HG03521 (cell line): ENCODE measurements at regions not wholly inside any gene's neighbourhood (a gene's known extent, or its start where the extent isn't known, plus 50 kb on each side); places are given as distances from the start of the nearest gene placed in this dataset.
"Not testable (repeated sequence)": the region's sequence is repeated elsewhere in the genome, so short reads cannot be mapped to it uniquely, and the experiment has no call there.

Experiments used
- ATAC-seq: cut with Tn5 transposase; IDR thresholded peaks from one replicate; pipeline ENCODE4 v1.9.1; 2021; ENCODE audit warnings: mild to moderate bottlenecking, moderate library complexity; ENCODE audit not compliant: unreplicated experiment

DNA sequence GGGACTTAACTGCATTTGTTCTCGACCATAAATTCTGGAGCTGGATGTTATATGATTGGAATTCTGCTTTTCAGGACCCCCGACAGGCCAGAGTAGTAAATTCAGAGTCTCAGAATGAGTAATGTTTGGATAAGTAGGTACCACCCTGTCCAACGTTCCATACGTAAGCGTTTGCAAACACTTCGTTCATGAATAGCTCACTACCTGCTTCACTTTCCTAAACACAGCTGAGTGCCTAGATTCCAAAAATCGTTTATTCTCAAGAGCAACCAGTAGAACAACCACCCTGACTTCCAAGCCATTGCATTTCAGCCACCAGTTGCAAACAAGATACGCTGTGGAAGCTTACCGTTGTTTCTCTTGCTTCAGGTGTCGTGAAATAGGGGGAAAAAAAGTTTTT is 101.3 kb upstream of the DMRT1 start:
- no peak for ATAC-seq

- no peak for ATAC-seq
These were observed 99.4 kb upstream of the DMRT1 start for GRCh38 chr9:742104-742503.

DNA sequence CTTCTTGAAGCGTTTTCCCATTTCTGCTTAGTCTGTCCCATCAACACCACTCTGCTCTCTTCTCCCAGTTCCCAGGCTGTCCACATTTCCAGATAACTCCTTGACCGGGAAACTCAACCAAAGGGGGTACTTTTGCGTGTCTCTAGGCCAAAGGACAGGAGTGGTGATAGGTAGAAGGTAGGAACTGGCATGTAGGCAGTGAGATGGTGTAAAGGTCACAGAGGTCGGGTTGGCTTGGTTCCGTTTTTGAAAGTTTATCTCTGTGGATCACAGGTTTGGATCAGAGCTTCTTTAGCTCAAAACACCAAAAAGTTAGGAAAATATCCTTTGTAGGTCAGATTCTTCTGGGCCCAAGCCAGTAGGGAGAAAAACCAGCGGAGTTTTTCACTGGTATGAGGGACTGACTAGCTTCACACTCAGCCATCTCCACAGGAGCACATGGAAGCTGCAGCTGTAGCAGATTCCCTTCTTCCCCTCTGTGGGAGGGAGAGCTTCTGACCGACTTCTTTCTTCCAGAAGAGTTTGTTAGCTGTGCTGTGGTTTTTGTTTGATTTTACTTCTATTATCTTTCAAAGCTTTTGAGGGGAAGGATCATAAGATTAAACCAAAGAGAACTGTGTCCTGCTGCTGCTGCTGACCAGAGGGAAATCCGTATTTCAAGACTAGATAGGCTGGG is 98.4 kb upstream of the DMRT1 start:
- ATAC-seq, result no peak

DNA sequence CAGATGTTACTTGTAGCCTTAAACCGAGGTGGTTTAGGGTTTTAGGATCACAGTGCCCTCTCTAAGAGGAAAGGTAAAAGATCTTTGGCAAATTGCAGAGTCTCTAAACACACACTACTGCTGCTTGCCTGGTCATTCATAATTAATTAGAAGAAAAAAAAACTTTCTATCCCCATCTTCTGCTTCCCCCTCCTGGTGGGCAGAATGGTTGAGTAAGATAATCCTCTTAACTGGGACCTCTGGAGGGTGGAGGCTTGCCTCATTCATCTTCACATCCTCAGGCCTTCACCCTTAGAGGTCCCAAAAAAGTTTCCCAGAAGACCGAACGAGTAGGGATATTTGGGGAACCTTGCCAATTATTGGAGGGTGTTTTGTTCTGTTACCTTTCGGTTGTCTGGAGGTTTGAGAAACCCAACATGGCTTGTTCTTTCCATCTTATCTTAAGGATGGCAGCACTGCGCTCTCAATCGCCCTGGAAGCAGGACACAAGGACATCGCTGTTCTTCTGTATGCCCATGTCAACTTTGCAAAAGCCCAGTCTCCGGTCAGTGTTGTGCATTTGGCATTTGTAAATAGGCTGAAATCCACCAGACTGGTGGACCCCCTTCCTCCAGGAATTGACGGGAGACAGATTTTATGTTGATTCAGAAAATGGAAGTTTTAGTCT is 97.3 kb upstream of the DMRT1 start:
- ATAC-seq, result no peak

GRCh38 chr9:744790-745484 is 96.6 kb upstream of the DMRT1 start:
- ATAC-seq, result no peak

- no peak for ATAC-seq
These were observed 95.6 kb upstream of the DMRT1 start for GRCh38 chr9:745761-746380.

DNA sequence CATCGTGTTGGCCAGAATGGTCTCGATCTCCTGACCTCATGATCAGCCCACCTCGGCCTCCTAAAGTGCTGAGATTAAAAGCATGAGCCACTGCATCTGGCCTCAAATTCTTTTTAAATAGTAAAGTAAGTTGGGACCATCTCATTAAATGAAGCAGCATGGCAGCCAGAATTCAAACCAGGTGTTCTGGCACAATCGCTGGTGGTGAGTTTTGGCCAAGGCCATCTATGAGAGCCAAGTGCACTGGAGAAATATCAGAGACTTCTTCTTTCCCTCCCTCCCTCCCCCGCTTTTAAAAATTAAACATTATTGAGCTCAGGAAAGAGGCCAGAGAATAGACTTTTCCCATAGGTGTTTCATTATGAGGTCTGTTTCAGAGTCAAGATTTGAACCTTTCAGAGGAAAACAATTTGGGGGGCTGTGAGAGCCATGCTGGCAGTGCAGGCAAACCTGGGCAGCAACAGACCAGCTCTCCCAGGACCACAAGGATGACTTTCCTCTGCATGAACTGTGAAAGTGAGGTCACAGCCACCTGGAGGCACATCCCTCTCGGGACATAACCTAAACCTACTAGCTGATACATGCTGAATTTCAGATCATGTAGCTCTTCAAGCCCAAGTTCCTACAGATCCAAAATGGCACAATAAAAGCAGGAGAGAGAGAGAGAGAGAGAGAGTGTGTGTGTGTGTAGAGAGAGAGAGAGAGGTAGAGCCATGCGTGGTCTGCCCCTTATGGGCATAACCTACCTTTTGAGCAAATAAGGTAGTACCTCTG is 94.6 kb upstream of the DMRT1 start:
- no peak for ATAC-seq

DNA sequence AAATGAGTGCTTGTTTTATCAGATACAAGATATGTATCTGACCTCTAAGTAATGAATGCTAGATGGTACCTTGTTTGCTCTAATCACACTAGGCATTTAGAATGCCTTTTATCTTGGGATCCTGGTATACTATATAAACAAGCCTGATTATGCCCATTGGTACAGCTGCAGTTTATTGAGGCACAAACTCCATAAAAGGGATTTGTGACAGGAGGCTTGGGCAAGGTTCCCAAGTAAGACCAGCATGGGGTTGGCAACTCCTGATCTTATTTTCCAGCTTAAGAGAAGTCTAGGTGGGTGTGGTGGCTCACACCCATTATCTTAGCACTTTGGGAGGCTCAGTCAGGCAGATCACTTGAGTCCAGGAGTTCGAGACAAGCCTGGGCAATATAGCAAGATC is 93.9 kb upstream of the DMRT1 start:
- ATAC-seq, result no peak

DNA sequence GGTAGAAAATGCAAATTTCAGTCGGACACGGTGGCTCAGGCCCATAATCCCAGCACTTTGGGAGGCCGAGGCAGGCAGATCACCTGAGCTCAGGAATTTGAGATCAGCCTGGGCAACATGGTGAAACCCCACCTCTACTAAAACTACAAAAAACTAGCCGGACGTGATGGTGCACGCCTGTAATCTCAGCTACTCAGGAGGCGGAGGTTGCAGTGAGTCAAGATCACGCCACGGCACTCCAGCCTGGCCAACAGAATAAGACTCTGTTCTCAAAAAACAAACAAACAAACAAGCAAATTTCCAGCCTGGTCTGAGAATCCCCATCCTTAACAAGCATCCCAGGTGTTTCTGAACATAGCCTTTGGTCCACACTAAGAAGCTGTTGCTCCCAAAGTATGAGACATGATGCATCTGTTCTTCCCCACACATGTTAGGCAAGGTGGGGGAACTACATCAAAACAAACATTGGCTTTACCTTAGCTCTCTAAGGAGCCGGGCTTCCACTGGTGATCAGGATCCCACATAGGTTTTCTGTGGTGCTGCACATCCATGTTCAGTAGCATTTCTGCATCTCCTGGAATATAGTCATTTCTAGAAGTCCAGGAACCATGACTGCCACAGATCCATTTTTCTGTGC is 92.5 kb upstream of the DMRT1 start:
- ATAC-seq, result no peak

GRCh38 chr9:749716-750115 is 91.8 kb upstream of the DMRT1 start:
- no peak for ATAC-seq

GRCh38 chr9:750249-750967 is 91.1 kb upstream of the DMRT1 start:
- no peak for ATAC-seq

GRCh38 chr9:751137-752051 is 90.1 kb upstream of the DMRT1 start:
- no peak for ATAC-seq

DNA sequence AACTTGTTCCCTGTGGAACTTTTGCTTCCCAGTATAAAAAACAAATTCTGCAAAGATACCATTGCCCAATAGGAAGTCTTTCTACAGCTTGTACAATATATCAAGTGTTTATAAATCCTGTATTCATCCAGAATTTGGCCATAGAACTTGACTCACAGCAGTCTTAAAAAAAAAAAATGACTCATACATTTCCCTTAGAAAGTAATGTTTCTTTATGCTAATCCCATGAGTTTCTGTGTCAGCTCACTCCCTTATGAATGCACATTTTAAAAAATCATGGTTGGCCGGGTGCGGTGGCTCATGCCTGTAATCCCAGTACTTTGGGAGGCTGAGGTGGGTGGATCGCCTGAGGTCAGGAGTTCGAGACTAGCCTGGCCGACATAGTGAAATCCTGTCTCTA is 89.3 kb upstream of the DMRT1 start:
- ATAC-seq, result no peak

DNA sequence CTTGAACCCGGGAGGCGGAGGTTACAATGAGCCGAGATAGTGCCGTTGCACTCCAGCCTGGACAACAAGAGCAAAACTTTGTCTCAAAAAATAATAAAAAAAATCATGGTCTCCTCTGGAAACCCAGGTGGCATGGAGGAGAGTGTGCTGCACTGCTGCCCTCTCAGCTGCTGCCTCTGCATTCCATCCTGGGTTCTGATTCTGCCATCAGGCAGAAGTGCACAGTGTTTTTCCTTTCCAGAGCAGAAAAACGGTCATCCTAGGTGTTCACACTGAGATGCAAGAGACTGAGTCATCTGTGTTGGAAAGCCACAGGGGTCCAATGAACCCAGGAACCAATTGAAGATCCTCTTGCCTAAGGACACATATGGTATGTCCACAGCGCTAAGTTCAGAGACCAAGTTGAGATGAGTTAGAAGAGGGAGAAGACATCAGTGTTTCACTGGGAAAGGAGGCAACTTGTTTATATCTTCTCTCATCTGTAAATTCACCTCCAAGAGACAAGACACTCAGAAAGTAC is 88.8 kb upstream of the DMRT1 start:
- no peak for ATAC-seq

GRCh38 chr9:753734-754133 is 87.8 kb upstream of the DMRT1 start:
- not testable (repeated sequence) for ATAC-seq

- no peak for ATAC-seq
These were observed 87.2 kb upstream of the DMRT1 start for GRCh38 chr9:754150-754931.

- no peak for ATAC-seq
These were observed 85.8 kb upstream of the DMRT1 start for GRCh38 chr9:755454-756381.
